HG03378 (cell line): ENCODE measurements at regions not wholly inside any gene's neighbourhood (a gene's known extent, or its start where the extent isn't known, plus 50 kb on each side); places are given as distances from the start of the nearest gene placed in this dataset.

Source experiments
- ATAC-seq: cut with Tn5 transposase; IDR thresholded peaks from one replicate; pipeline ENCODE4 v1.9.1; 2021; ENCODE audit warnings: mild to moderate bottlenecking, moderate library complexity; ENCODE audit not compliant: unreplicated experiment

- ATAC-seq: no peak
Measured at GRCh38 chr11:97972731-97973130, 1048.0 kb upstream of the CNTN5 start.

GRCh38 chr11:97973352-97973857 is 1047.3 kb upstream of the CNTN5 start:
- no peak for ATAC-seq

DNA sequence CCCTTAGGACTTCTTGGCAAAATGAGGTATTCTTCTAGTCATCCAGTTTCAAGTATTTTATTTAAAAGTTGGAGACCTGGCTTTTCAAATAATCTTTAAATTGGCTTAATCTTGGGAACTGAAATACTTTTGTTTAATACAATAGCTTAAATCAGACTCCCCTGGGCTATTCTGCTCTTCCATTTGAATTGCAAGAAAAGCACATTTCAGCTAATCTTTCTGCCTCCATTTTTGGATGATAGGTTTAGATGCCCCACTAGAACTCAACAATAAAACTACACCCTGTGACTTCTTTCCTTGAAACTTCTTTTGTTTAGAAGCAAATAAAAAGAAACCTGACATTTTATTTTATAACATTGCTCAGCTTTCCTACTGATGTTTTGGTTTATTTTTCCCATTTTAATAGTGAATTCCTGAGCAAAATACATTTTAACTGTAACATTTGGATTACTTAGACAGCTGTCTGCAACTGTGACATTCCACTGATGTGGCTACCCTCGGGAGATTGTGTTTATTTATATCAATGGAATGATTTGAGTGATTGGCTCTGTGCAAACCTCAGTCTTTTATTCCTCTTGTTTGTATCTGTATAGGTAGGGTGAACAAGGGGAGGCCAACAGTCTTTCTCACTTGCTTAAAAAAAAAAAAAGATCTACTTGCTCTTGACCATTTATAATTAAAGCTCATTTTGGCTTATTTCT is 1045.8 kb upstream of the CNTN5 start:
- ATAC-seq: no peak

- no peak for ATAC-seq
Measured at GRCh38 chr11:97977726-97978125, 1043.0 kb upstream of the CNTN5 start.

DNA sequence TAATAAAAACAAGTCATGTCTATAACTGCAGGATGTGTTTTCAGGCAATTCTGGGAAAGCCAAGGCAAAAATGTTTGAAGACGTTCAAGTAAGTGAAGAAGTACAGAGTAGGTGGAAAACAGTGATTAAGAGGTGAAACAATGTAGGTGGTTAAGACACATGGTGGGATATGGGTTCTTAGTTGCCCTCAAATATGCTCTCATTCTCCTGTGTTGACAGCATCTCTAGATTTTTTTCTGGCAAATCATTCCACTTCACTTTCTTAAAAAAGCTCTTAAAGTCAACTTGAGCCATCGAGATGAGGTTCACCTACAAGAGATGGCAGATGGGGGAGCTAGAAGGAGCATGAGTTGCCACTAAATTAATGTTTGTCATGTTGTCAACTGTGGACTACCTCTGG is 1041.0 kb upstream of the CNTN5 start:
- no peak for ATAC-seq

DNA sequence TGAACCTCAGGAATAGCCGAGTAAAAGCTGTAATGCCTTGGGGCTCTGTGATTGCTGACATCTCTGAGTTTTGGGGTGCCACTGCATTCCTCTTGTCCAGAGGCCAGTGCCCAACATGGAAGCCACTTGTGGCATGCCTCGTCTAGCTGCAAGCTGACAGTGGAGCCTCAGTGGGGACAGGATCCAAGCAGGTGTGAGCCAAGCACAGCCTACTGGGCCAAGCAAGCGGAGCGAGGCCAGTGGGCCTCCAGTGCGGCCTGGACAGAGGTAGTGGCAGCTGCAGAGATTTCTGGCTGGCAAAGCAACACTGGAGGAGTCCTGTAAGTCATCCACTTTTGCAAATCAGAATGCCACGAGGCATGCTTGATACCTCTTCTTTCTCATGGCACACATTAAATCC is 1038.2 kb upstream of the CNTN5 start:
- no peak for ATAC-seq

DNA sequence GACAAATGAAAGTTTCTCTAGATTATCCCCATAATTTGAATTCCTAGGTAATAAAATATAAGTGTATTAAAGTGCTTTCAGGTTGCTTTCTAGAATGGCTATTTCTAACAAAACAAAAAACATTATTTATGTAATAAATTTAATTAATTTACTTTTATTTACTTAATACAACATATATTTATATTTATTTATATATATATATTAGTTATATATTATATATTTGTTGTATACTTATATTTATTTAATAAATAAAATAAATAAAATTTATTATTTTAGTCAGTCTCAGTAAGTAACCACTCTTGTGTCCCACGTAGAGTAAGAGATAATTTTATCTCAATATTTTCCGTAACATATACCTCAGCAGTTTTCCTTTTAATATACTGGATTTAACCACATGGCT is 1031.6 kb upstream of the CNTN5 start:
- ATAC-seq: no peak

DNA sequence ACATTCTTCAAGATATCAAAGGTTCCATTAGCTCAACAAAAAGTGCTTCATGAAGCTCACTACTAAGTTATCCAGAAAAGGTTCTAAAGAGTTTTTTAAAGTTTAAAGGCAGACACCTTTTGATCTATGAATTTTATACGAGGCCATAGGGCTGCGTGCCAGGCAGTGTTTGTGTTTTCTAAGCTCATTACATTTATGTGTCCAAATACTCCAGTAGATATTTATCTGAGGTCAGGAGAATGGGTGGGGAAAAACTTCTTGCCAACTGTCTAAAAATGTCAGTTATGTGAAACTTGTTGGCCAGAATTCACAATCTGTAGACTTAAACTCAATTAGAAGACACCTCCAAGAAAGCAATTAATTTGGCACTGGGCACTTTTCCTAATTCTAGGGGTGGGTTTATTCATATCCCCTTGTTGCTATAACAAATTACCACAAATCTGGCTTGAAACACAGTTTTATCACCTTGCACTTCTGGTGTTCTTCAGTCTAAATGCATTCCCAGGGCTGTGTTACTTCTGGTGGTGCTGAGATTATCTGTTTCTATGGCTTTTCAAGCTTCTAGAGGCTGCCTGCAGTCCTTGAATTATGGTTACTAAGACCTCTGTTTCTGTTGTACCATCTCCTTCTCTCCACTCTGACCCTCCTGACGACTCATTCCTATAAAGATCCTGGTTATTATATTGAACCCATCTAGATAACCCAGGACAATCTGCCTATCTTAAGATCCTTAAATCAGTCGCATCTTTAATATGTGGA is 1030.4 kb upstream of the CNTN5 start:
- no peak for ATAC-seq

DNA sequence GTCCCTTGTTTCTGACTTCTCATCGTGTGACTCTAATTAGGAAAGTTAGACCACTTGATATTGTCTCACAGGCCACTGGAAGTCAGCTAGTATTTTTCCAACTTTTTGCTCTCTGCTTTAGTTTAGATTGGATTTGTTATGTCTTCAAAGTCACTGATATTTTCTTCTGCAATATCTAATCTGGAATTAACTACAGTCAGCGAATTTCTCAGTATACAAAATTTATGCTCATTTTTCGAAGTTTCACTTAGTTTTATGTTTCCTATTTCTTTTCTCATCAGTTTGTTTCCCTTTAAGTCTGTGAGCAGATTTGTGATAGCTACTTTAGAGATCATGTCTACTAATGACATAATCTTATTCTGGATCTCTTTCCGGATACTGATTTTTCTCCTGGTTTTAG is 1027.2 kb upstream of the CNTN5 start:
- ATAC-seq: no peak

GRCh38 chr11:97995874-97996273 is 1024.9 kb upstream of the CNTN5 start:
- ATAC-seq: no peak

DNA sequence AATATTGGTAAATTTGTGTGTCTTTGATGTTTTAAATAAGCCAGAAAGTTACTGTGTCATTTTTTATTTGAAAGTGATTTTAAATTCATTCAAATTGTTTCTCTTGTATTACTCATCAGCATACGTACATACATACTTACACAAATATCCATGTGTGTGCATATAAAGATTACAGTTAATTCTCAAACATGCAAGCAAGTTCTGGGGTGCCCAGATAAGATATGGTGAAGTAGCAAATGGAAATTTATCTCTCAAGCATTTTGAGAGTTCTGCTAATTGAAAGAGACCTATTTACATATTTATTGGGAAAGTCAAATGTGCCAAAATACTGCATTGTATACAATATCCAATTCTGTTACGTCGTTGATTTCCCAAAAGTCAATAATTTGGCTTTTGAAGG is 1024.0 kb upstream of the CNTN5 start:
- ATAC-seq: no peak

DNA sequence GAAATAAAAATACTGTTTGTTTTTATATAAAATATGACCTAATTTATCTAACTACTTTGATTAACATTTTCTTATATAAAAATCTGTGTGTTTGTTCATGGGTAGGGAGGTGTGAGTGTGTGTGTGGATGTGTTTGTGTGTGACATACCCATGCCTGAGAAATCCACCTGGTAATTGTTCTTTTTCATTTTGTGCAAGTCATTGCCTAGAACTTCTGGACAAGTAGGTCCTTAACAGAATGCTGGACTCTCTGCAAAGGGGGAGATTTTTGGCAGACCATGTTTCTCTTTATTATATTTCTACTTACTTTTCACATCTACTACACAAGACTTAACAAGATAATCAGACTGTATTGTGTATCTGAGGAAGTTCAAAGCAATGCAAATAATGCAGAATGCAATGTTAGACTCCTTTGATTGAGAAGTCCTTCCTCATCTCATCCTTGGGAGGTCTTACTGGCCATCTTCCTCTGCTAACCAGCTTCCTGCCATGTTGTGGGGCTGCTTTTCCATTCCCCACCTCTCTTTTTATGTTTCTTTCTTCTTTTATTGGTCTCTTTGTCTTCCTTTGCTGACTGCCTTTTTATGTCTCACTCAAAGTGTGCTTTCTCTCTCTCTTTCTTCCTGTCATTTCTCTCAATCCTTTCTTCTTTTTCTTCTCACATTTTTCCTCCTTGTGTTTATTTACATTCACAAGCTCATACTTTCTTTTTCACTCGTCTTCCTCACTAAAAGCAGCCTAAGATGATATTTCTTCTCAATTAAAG is 1017.0 kb upstream of the CNTN5 start:
- no peak for ATAC-seq

GRCh38 chr11:98007072-98007471 is 1013.7 kb upstream of the CNTN5 start:
- ATAC-seq: no peak

GRCh38 chr11:98027652-98028051 is 993.1 kb upstream of the CNTN5 start:
- ATAC-seq: no peak

DNA sequence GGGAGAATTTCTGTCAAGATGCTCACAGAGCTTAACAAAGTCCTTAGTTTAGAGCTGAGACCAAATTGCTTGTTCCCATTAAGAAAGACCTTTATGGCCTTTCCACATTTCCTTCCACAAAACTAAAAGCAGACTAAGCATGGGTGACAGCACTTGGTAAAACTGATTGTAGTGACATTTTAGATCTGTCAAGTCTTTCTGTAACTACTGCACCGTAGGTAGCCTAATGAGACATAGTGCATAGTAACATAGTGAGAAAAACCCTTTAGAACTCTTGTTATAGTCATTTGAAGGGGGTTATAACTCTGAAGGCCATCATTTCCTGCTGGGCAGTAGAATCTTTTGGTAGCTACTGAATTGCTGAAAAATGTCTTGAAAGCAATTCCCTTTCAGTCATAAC is 990.9 kb upstream of the CNTN5 start:
- no peak for ATAC-seq

DNA sequence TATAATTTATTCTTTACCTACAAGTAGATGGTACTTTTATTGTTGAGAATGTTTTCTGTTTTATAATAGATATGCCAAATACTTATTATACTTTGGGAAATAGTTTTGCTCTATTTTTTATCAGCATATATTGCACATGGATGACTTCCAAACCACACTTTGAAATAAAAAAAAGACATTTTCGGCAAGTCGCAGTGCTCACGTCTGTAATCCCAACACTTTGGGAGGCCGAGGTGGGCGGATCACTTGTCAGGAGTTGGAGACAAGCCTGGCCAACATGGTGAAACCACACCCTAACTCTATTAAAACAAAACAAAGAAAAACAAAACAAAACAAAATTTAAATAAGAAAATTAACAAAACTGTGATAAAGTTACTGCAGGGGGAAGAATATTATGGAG is 983.9 kb upstream of the CNTN5 start:
- no peak for ATAC-seq

GRCh38 chr11:98040061-98040808 is 980.5 kb upstream of the CNTN5 start:
- ATAC-seq: no peak

DNA sequence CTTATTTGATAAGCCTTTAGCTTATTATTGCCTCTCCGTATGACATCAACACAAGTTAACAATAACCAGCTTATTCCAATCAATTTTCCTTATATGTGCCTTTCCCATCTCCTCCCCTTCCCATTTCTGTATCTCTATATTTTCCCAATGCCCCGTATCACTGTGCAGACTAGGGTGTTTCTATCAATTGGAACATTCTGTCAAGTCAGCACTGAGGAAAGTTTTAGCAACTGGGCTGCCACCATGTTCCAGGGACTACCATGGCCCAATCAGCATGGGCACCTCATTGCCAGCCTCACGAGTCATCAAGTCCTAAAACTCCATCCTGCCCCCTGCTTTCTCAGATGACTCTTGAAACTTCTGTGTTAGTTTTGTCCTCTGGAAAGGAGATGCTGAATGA is 973.1 kb upstream of the CNTN5 start:
- no peak for ATAC-seq

DNA sequence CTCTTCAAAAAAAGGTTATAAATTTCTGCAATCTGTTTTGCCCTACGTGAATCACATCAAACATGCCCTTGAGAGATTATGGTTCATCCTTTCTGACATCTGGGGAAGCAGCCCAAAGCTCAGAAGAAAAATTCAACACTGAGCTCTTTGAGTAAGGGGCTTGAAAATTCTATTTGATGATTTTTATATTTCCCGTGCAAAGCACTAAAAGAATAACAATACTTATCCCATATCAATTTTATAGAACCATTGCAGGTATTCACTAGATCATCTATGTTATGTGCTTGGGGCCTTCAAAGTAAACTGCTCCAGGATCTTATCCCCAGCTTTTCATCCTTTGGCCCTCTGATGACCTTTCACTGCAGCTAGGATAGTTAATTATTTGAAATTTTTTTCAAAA is 966.9 kb upstream of the CNTN5 start:
- no peak for ATAC-seq

GRCh38 chr11:98056945-98057344 is 963.8 kb upstream of the CNTN5 start:
- no peak for ATAC-seq

DNA sequence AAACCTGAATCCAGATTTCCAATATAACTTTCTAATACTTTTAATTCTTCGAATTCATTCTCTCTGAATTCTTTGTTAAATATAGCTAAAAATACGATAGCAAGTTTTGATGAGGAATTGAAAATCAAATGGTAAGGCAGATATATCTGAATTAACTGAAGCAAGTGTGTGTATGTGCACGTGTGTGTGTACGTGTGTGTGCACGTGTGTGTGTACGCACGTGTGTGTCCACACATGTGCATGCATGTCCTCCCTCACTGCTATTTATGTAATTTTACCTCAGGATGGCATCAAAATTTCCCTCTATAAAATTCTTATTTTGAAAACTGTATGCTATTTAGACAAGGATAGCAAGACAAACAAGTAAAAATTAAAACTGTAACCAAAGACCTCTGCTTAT is 961.3 kb upstream of the CNTN5 start:
- ATAC-seq: no peak
